ENCODE measurements at regions not wholly inside any gene's neighbourhood (a gene's known extent, or its start where the extent isn't known, plus 50 kb on each side); places are given as distances from the start of the nearest gene placed in this dataset.

GRCh38 chr12:114189266-114189665, 216.7 kb downstream of the TBX5 start:
- 81% methylated on average over 3 of the region's 4 CpGs for WGBS (ENCODE audit: insufficient coverage)
- H3K4me3 ChIP-seq (ENCODE audit: low read depth, low read length), result no peak overlapping the region
- peaks cover 5% of the 10 kb centered on the region for H3K4me1 ChIP-seq (ENCODE audit: control insufficient read depth, insufficient read depth, low read length)
- no peak overlapping the region for H3K27ac ChIP-seq (ENCODE audit: low read depth, low read length)
- H3K9me3 ChIP-seq (ENCODE audit: control insufficient read depth, insufficient read depth, low read length), result no peaks in the 10 kb centered on the region
- DNase-seq (ENCODE audit: low read depth in 4 of 6, low spot score in 6 of 6), result no peak
- no peaks in the 10 kb centered on the region for H3K36me3 ChIP-seq (ENCODE audit: control insufficient read depth, insufficient read depth, low read length)
- H3K27me3 ChIP-seq (ENCODE audit: control insufficient read depth, insufficient read depth, low read length), result peaks cover 3% of the 10 kb centered on the region

DNA sequence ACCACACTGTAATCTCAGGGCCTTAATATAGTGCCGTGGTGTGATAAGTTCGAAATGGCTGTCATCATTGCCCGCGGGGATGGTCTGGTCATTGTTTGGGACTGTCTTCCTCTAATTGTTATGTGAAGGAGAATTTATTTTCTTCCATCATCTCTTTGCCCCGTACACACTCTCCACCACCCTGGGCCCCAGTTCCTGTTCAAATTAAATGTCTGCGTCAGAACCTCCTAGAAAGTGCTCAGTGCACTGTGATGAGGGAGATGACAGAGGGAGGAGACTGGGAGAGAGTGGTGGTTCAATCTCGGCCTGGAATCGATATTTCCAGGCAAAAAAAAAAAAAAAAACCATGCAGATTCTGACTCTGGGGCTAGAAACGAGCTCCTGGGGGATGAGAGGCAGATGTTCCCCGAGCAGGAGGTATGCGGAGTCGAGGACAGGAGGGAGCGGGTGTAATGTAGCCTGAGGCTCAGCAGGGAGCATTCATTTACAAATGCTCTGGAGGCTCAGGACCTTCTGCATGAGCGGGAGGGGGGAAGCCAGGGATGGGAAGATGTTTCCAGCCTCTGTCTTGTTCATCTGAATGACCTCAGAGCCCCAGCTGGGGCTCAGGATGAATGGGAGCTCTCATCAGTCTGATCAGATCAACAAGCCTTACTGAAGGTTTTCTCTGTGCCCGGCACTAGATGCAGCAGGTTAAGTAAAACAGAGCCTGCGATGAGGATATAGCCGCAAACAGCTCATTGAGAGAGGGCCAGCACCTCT, 219.5 kb downstream of the TBX5 start:
- H3K4me3 ChIP-seq (ENCODE audit: low read depth, low read length), result no peak overlapping the region
- H3K36me3 ChIP-seq (ENCODE audit: control insufficient read depth, insufficient read depth, low read length), result no peaks in the 10 kb centered on the region
- no peak overlapping the region for H3K27ac ChIP-seq (ENCODE audit: low read depth, low read length)
- H3K9me3 ChIP-seq (ENCODE audit: control insufficient read depth, insufficient read depth, low read length), result no peaks in the 10 kb centered on the region
- DNase-seq (ENCODE audit: low read depth in 4 of 6, low spot score in 6 of 6), result peak; percentile 8 to 75 (median 26)
- peaks cover 5% of the 10 kb centered on the region for H3K4me1 ChIP-seq (ENCODE audit: control insufficient read depth, insufficient read depth, low read length)
- 19% methylated on average over 11 of the region's 17 CpGs for whole genome bisulfite sequencing (ENCODE audit: insufficient coverage)
- H3K27me3 ChIP-seq (ENCODE audit: control insufficient read depth, insufficient read depth, low read length), result no peaks in the 10 kb centered on the region

DNA sequence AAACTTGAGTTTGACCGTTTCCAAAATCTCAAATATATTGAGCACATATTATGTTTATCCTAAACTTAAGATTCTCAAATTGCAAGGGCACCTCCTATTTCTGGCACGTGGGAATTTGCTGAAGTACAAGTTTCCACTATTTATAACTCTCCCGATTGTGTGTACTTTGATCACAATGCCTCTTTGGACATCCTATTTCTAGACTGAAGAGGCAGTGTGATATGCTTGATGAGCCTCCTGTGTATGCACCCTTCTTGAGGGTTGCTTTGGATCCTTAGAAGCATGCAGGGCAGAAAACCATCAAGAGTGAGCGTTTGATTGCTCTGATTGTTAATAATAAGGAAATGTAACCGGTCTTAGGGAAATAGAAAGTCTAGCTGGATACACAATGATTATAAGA, 218.9 kb upstream of the RBM19 start:
- Histone ChIP-seq H3K27me3 (ENCODE audit: control insufficient read depth, insufficient read depth, low read length) (no peaks in the 10 kb centered on the region), H3K27ac (ENCODE audit: low read depth, low read length) (no peak overlapping the region), H3K4me1 (ENCODE audit: control insufficient read depth, insufficient read depth, low read length) (peaks cover 5% of the 10 kb centered on the region), H3K9me3 (ENCODE audit: control insufficient read depth, insufficient read depth, low read length) (no peaks in the 10 kb centered on the region), H3K4me3 (ENCODE audit: low read depth, low read length) (no peak overlapping the region), H3K36me3 (ENCODE audit: control insufficient read depth, insufficient read depth, low read length) (no peaks in the 10 kb centered on the region)
- no peak for DNase-seq (ENCODE audit: low read depth in 4 of 6, low spot score in 6 of 6)
- 86% methylated on average over 2 of the region's 5 CpGs for WGBS (ENCODE audit: insufficient coverage)

DNA sequence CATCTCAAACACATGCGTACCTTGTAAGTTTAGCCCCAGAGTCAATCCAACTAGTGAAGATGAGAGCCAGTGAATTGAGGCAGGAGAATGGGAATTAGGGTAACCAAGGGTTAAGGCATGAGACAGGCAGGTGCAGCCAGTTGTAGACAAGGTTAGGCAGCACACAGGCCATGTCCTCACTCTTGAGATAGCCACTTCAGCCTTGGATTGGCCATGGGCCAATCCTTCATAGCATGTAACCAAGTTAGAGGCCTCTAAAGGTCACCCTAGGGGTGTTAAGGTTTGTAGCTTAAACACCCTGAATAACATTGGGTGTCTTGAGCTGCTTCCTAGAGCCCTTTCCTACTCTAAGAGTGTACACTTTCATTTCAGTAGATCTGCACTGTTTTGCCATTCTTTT, 208.2 kb upstream of the RBM19 start:
- DNase-seq (ENCODE audit: low read depth in 4 of 6, low spot score in 6 of 6), result no peak
- Histone ChIP-seq H3K4me1 (ENCODE audit: control insufficient read depth, insufficient read depth, low read length) (no peaks in the 10 kb centered on the region), H3K27me3 (ENCODE audit: control insufficient read depth, insufficient read depth, low read length) (peaks cover 6% of the 10 kb centered on the region), H3K4me3 (ENCODE audit: low read depth, low read length) (no peak overlapping the region), H3K36me3 (ENCODE audit: control insufficient read depth, insufficient read depth, low read length) (no peaks in the 10 kb centered on the region), H3K9me3 (ENCODE audit: control insufficient read depth, insufficient read depth, low read length) (no peaks in the 10 kb centered on the region), H3K27ac (ENCODE audit: low read depth, low read length) (no peak overlapping the region)
- 100% methylated on average over 1 of the region's 1 CpG for WGBS (ENCODE audit: insufficient coverage)

DNA sequence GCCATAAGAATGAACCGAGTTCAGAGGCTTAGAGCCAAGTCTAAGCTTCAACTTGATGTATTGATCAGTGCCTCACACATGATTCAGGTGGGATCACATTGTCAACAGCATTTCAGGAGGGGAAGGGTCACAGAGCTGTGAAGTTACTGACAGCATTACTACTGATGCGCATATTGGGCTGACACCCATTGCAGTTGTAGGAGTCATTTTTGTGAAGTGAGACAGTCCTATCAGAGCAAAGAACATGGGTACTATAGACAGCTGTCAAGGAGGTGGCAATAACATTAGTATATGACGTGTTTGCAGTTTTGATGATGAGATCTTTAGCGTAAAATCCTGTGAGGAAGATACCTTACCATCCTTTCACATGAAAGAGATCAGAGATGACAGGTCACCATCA, 206.0 kb upstream of the RBM19 start:
- Histone ChIP-seq H3K27ac (ENCODE audit: low read depth, low read length) (no peak overlapping the region), H3K9me3 (ENCODE audit: control insufficient read depth, insufficient read depth, low read length) (no peaks in the 10 kb centered on the region), H3K4me1 (ENCODE audit: control insufficient read depth, insufficient read depth, low read length) (no peaks in the 10 kb centered on the region), H3K4me3 (ENCODE audit: low read depth, low read length) (no peak overlapping the region), H3K36me3 (ENCODE audit: control insufficient read depth, insufficient read depth, low read length) (no peaks in the 10 kb centered on the region), H3K27me3 (ENCODE audit: control insufficient read depth, insufficient read depth, low read length) (peaks cover 11% of the 10 kb centered on the region)
- DNase-seq (ENCODE audit: low read depth in 4 of 6, low spot score in 6 of 6), result no peak
- 61% methylated on average over 2 of the region's 4 CpGs for WGBS (ENCODE audit: insufficient coverage)

- Histone ChIP-seq H3K27me3 (ENCODE audit: control insufficient read depth, insufficient read depth, low read length) (peaks cover 27% of the 10 kb centered on the region), H3K36me3 (ENCODE audit: control insufficient read depth, insufficient read depth, low read length) (no peaks in the 10 kb centered on the region), H3K9me3 (ENCODE audit: control insufficient read depth, insufficient read depth, low read length) (no peaks in the 10 kb centered on the region), H3K4me1 (ENCODE audit: control insufficient read depth, insufficient read depth, low read length) (no peaks in the 10 kb centered on the region), H3K27ac (ENCODE audit: low read depth, low read length) (no peak overlapping the region), H3K4me3 (ENCODE audit: low read depth, low read length) (no peak overlapping the region)
- WGBS (ENCODE audit: insufficient coverage), result 76% methylated on average over 2 of the region's 2 CpGs
- DNase-seq (ENCODE audit: low read depth in 4 of 6, low spot score in 6 of 6), result no peak
Observed at GRCh38 chr12:114168061-114168460, 201.9 kb upstream of the RBM19 start.

DNA sequence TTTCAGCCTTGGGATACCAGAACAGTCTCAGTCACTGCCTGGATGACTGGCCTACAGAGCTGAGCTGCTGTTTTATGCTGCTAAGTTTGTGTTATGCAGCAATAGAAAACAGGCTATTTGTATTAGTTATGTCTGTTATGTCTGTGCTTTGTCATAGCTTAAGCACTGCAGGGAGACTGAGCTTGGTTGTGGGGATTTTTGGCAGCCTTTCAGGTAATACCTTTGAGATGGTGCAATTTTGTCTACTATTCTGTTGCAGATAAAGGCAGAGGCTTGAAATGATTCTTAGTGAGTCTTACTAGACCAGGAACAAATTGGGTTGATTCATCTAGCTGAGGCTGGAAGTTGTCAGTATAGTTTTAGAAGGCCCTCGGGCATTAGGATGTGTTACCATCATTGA, 201.3 kb upstream of the RBM19 start:
- Histone ChIP-seq H3K4me3 (ENCODE audit: low read depth, low read length) (no peak overlapping the region), H3K36me3 (ENCODE audit: control insufficient read depth, insufficient read depth, low read length) (no peaks in the 10 kb centered on the region), H3K27ac (ENCODE audit: low read depth, low read length) (no peak overlapping the region), H3K4me1 (ENCODE audit: control insufficient read depth, insufficient read depth, low read length) (no peaks in the 10 kb centered on the region), H3K9me3 (ENCODE audit: control insufficient read depth, insufficient read depth, low read length) (no peaks in the 10 kb centered on the region), H3K27me3 (ENCODE audit: control insufficient read depth, insufficient read depth, low read length) (peaks cover 27% of the 10 kb centered on the region)
- DNase-seq (ENCODE audit: low read depth in 4 of 6, low spot score in 6 of 6), result peak in 1 of 6 donors; percentile 52
- 89% methylated on average over 1 of the region's 1 CpG for WGBS (ENCODE audit: insufficient coverage)

DNA sequence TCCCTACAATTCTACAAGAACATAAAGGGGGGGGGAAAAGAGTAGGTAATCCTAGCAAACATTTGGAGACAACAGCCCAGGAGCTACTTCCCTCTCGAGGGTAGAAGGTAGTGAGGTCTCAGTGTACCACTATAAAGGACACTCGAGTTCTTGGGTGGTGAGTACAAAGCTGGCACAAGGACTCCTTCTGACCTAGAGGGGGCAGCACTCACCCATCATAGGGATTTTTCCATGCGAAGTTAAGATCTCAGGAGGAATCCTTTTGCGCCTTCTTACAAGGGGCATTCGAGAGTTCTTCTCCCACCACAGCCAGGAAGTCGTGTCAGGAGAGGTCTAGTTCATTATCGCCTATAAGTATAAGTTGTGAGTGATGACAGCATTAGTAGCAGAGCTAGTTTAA, 200.2 kb upstream of the RBM19 start:
- no peaks in the 10 kb centered on the region for H3K36me3 ChIP-seq (ENCODE audit: control insufficient read depth, insufficient read depth, low read length)
- no peak overlapping the region for H3K27ac ChIP-seq (ENCODE audit: low read depth, low read length)
- no peaks in the 10 kb centered on the region for H3K9me3 ChIP-seq (ENCODE audit: control insufficient read depth, insufficient read depth, low read length)
- peak in 4 of 6 donors; percentile 18 to 81 (median 42) for DNase-seq (ENCODE audit: low read depth in 4 of 6, low spot score in 6 of 6)
- peaks cover 29% of the 10 kb centered on the region for H3K27me3 ChIP-seq (ENCODE audit: control insufficient read depth, insufficient read depth, low read length)
- no peak overlapping the region for H3K4me3 ChIP-seq (ENCODE audit: low read depth, low read length)
- 18% methylated on average over 3 of the region's 7 CpGs for WGBS (ENCODE audit: insufficient coverage)
- H3K4me1 ChIP-seq (ENCODE audit: control insufficient read depth, insufficient read depth, low read length), result no peaks in the 10 kb centered on the region

DNA sequence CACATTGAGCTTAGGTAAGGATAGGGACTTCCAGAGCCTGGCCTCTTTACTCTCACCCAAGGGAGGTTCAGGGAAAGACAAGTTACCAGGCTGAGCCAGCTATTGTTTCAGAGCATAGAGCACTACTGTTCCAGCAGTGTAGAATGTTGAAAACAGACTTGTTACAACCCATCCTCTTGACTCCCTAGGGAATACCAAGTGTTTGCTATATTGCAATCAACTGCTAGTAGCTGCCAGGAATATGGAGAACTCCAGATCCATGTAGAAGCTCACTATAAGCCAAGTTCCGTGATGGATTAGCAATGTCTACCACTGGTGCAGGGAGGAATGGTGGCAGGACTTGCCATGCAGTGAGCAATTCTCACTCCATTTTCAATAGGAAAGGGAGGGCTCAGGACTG, 199.8 kb upstream of the RBM19 start:
- Histone ChIP-seq H3K27ac (ENCODE audit: low read depth, low read length) (no peak overlapping the region), H3K4me3 (ENCODE audit: low read depth, low read length) (no peak overlapping the region), H3K36me3 (ENCODE audit: control insufficient read depth, insufficient read depth, low read length) (no peaks in the 10 kb centered on the region), H3K27me3 (ENCODE audit: control insufficient read depth, insufficient read depth, low read length) (peaks cover 28% of the 10 kb centered on the region), H3K4me1 (ENCODE audit: control insufficient read depth, insufficient read depth, low read length) (no peaks in the 10 kb centered on the region), H3K9me3 (ENCODE audit: control insufficient read depth, insufficient read depth, low read length) (no peaks in the 10 kb centered on the region)
- WGBS (ENCODE audit: insufficient coverage), result 75% methylated on average over 1 of the region's 1 CpG
- DNase-seq (ENCODE audit: low read depth in 4 of 6, low spot score in 6 of 6), result no peak

- H3K4me3 ChIP-seq (ENCODE audit: low read depth, low read length), result no peak overlapping the region
- no peaks in the 10 kb centered on the region for H3K9me3 ChIP-seq (ENCODE audit: control insufficient read depth, insufficient read depth, low read length)
- no peak for DNase-seq (ENCODE audit: low read depth in 4 of 6, low spot score in 6 of 6)
- 50% methylated on average over 3 of the region's 4 CpGs for WGBS (ENCODE audit: insufficient coverage)
- no peak overlapping the region for H3K27ac ChIP-seq (ENCODE audit: low read depth, low read length)
- no peaks in the 10 kb centered on the region for H3K36me3 ChIP-seq (ENCODE audit: control insufficient read depth, insufficient read depth, low read length)
- H3K27me3 ChIP-seq (ENCODE audit: control insufficient read depth, insufficient read depth, low read length), result peaks cover 27% of the 10 kb centered on the region
- H3K4me1 ChIP-seq (ENCODE audit: control insufficient read depth, insufficient read depth, low read length), result no peaks in the 10 kb centered on the region
Observed at GRCh38 chr12:114164351-114164750, 198.2 kb upstream of the RBM19 start.
